GM18507 (cell line): ENCODE measurements at regions not wholly inside any gene's neighbourhood (a gene's known extent, or its start where the extent isn't known, plus 50 kb on each side); places are given as distances from the start of the nearest gene placed in this dataset.
A peak's percentile ranks its signal among the peaks of the same experiment; 100 is the strongest.

Experiments
- DNase-seq: peaks from one replicate; pipeline ENCODE4 v3.0.0; 2011; ENCODE audit warnings: low read depth; ENCODE audit not compliant: insufficient read length; ENCODE audit errors: extremely low spot score
- FAIRE-seq: peaks from 2 replicates; lab custom pipeline; 2011; peaks lifted over from hg19 to GRCh38; lab: Jason Lieb, UNC

DNA sequence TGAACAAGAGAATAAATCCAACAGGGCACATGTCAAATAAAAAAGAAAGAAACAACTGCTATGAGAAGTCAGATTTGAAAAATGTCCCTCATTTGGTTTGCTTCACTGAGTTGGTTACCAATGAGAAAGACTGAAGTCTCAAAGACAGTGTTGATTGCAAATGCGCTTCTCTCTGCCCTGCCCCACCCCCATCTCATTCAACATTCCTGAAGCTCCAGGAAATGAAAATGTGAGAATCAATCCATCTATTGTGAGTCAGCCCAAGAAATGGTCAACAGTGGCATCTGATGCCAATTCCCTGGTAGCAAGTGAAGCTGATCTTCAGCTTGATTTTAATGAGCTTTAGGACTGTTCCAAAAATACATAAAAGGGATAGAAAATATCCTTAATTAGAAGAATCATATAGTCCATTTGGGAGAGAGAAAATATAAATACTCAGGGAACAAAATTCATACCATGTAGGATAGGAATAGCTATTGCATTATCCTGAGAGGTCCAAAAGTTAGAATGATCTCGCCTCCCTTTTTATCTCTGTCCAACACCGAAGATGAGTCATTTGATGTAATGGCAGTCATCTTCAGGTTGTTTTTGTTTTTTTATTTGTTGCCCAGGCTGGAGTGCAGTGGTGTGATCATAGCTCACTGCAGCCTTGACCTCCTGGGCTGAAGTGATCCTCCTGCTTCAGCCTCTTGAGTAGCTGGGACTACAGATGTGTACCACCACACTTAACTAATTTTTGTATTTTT is 200.3 kb upstream of the UMPS start:
- FAIRE-seq, result no peak
- no peak for DNase-seq

DNA sequence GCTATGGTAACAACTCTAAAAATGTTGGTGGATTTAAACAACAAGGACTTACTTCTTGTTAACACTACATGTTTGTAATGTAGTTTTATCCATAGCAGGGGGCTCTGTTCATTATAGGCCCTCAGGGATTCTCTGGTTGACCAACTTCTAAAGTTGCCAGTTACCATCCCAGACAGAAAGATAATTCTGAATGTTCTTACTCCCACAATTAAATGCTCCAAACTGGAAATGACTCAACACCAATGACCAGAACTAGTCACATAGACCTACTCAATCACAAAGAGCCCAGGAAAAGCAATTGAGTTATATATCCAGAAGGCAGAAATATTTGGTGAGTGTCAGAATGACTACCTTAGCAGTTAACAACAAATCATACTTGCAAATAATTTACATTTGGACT is 199.3 kb upstream of the UMPS start:
- no peak for DNase-seq
- FAIRE-seq, result no peak

DNA sequence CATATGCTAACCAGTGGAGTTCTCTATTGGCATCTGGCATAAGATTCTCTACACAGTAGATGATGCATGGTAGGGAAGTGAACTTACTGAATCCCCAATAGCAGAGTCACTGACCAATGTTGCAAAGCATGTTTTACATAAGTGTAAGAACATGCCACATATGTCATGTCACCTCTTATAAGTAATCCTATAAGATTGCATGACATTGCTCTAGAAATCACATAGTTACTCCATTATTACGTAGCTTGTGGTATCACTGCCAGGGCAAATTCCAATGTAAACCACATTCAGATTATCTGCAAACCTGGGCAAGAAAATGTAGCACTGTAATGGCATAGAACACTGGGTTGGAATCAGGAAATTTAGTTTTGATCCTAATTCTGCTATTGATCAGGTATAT is 198.2 kb upstream of the UMPS start:
- no peak for FAIRE-seq
- DNase-seq, result no peak

DNA sequence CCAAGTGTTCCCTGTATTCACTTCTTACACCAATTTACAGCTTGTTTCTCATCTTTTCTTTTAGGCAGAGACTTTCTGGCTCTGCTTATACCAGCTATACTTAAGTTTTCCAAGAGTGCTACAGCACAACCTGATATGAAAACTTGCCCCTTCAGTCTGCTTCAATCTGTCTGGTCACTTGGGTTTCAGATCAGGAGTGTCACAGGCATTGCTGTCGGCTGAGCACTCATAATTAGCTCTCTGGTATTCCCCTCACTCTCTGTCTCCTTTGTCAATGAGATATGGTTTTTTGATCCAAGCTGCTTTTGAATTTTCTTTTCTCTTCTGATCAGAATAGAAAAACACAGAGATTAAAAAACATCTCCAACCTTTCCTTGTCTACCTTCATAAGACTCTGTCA is 194.9 kb upstream of the UMPS start:
- FAIRE-seq, result no peak

DNA sequence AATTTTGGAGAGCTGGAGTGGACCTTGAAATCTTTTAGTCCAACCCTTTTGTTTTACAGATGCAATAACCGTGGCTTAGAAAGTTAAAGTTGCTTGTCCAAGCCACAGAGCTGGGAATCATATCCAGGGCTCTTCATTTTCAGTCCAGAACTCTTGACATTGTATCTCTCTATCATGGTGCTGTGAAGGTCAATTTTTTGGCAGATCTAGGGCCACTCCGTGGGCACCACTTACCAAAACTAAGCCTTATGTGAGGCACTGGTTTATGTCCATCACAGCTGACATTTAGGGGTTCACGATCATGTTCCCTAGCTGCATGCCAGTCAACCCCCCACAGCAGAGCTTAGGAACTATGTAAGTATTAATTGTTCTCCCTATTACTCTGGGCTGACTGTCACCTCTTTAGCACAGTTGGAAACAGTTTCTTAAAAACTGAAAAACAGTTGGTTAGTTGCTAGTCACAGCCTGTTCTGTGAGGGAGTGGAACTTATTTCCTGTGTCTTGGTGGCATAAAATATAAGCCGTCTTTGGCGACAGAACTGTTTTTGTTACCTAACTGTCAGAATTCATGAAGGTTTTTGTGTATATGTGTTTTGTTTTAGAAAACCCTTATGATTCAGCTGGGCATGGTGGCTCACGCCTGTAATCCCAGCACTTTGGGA is 189.6 kb upstream of the UMPS start:
- no peak for DNase-seq
- FAIRE-seq, result no peak

More for the DNA sequence above, 194.9 kb upstream of the UMPS start:
- no peak for DNase-seq

- FAIRE-seq, result no peak
- no peak for DNase-seq
These were observed 187.9 kb upstream of the UMPS start for GRCh38 chr3:124542214-124542869.

- DNase-seq (no peak), FAIRE-seq (no peak)
These were observed 184.4 kb upstream of the UMPS start for GRCh38 chr3:124545891-124546290.

DNA sequence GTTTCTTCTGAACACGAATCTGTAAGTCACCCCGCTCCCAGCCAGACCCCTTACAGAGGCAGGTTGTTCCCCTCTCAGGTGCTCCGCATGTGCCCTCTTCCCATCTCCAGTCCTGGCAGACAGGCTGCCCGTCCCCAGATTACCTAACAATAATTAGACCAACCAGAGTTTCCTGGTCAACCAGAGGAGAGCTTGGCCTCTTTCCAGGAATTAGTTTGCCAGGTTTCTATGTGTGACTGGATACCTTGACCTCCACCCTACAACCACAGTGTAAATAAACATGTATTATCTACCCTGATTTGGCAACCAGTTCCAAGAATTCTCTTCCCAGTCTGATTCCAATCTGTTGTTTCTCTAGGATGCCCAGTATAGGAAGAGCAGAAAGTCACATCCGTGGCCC is 178.0 kb upstream of the UMPS start:
- DNase-seq (no peak), FAIRE-seq (no peak)

- FAIRE-seq (no peak), DNase-seq (no peak)
These were observed 177.1 kb upstream of the UMPS start for GRCh38 chr3:124553178-124553577.

GRCh38 chr3:124556636-124557035 is 173.6 kb upstream of the UMPS start:
- DNase-seq (no peak), FAIRE-seq (no peak)

DNA sequence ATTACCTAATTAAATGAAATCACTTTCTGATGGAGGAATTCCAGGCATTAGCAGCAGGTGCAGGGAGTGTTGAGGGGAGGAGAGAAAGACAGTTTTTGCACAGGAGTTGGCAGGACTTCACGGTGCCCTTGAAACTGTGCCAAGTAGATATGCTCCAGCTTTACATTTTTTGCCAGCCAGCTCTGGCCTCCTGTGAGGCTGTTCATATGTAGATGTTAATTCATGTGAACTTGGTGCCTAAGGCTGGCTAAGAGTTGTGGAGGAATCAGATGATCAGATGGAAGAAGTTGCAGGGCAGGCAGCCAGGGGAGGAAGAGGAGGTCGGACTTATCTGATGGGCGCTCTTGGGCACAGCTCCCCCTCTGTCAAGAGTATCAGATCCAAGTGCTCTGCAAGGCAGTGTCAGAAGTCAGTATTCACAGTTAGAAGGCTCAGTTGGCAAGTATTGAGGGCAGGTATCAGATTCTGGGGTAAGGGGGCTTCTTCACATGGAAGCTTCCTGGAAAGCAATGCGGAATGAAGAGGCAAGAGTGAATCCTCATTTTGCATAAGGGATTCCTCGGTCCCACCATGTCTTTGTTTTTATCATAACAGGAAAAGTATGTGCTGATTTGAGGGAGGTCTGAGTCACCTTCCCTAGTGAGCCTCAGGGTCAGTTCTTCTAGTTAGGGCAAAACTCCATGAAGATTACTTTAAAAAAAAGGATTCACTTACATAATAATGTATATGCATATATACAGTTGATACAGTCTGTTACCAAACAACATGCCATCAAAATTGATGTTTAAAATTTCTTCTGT is 172.6 kb upstream of the UMPS start:
- FAIRE-seq (no peak), DNase-seq (no peak)

GRCh38 chr3:124558991-124559845 is 171.0 kb upstream of the UMPS start:
- DNase-seq (no peak), FAIRE-seq (no peak)

GRCh38 chr3:124559846-124560574 is 170.2 kb upstream of the UMPS start:
- peak; percentile 38 for DNase-seq
- peak; percentile 81 for FAIRE-seq

GRCh38 chr3:124560666-124561215 is 169.5 kb upstream of the UMPS start:
- no peak for DNase-seq
- FAIRE-seq, result no peak

DNA sequence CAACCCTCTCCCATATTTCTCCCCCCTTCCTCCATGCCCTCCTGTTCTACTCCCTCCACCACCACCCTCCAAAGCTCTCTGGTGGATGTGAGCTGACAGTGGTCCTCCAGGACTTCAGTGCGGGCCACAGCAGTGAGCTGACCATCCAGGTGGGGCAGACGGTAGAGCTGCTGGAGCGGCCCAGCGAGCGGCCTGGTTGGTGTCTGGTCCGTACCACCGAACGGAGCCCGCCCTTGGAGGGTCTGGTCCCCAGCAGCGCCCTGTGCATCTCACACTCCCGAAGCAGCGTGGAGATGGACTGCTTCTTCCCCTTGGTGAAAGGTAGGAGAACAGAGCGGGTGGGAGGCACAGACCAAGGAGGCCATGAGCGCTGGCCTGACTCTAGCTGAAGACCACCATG is 167.5 kb upstream of the UMPS start:
- no peak for FAIRE-seq
- DNase-seq, result no peak

DNA sequence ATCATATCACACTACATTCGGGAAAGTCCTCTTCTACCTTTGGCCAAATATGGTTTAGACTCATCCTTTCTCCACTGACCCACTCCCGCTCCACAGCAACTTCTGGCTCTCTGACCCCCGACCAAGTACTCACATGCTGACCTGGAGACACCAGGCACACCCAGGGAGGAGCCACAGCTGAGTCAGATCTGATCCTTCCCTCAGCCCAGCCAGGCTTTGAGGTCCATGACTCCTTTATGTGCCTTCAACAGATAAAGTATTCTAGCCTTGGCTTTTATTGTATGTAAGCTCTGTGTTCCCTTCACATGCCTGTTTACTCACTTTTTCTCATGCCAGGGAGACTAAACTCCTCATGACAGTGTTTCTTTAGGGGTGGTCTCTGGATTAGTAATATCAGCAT is 166.9 kb upstream of the UMPS start:
- no peak for DNase-seq

DNA sequence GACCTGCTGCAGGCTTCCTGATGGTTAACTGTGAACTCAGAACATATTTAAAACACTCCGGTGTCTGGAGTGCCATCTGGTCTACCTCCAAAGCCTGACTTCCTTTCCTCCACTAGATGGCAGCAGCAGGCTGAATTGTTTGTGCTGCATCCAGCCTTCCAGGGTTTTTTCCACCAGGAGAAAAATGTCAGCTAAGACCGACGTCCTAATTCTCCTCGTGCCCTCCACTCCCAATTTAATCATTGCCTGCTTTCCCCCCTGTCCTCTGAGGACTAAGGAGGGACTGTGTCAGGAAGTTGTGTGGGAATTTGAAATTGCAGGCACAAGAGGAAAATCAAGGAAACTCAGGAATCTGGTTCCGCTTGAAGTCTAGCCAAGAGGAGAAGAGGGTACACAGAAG is 165.2 kb upstream of the UMPS start:
- FAIRE-seq (peak; percentile 72), DNase-seq (peak; percentile 35)

More for the DNA sequence above, 166.9 kb upstream of the UMPS start:
- no peak for FAIRE-seq

DNA sequence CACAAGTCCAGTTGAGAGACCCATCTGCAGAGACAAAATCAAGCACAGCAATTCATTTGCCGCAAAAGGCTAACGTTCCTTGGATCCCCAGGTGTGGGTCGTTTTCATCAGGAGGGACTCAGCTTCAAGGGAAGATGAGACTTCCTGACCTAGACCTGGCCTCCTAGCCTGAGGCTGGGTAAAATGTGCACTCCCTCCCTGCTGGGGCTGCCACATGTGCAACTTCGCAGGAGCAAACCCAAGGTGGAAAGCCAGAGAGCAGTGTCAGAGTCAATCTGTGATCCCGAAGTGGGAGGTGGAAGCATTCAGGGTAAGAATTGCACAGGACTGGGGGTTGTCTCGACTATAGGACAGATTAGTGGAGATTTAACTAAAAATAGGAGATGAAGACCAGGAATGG is 164.7 kb upstream of the UMPS start:
- FAIRE-seq (no peak), DNase-seq (no peak)
